HCT116 (cell line): ENCODE measurements at regions not wholly inside any gene's neighbourhood (a gene's known extent, or its start where the extent isn't known, plus 50 kb on each side); places are given as distances from the start of the nearest gene placed in this dataset.

Experiments used
- CTCF ChIP-seq, 3 experiments: fragments of 200-600 bp in 1 of 3; sonication (generic) in 1 of 3; IDR thresholded peaks in 2 of 3; conservative IDR thresholded peaks in 1 of 3; 2 replicates each; pipeline ENCODE4 v1.5.1; 2012 to 2017; ENCODE audit warnings: low read depth in 2 of 3, low read length in 2 of 3, antibody characterized with exemption in 1 of 3, borderline replicate concordance in 1 of 3, control low read depth in 1 of 3, mild to moderate bottlenecking in 1 of 3, mixed read lengths in 1 of 3, mixed run types in 1 of 3, moderate library complexity in 1 of 3; ENCODE audit not compliant: insufficient read depth in 1 of 3
- EZH2 ChIP-seq: fragments of 200-600 bp; sonication (generic); IDR thresholded peaks from 2 replicates; pipeline ENCODE4 v1.6.1; 2017; ENCODE audit warnings: antibody characterized with exemption, mixed run types
- EZH2phosphoT487 ChIP-seq: fragments of 200-600 bp; IDR thresholded peaks from 2 replicates; pipeline ENCODE4 v1.6.1; 2018; ENCODE audit warnings: antibody characterized with exemption, borderline replicate concordance
- POLR2AphosphoS5 ChIP-seq: IDR thresholded peaks from 2 replicates; pipeline ENCODE4 v1.6.1; 2011; ENCODE audit warnings: mild to moderate bottlenecking, low read depth, low read length, moderate library complexity
- SIN3A ChIP-seq: IDR thresholded peaks from 2 replicates; pipeline ENCODE4 v1.6.1; 2012; ENCODE audit warnings: low read depth
- TF ChIP-seq, protein P1 (sequence below): IDR thresholded peaks from 2 replicates; pipeline ENCODE4 v1.6.1; 2011; ENCODE audit warnings: mild to moderate bottlenecking, low read length, moderate library complexity; ENCODE audit not compliant: insufficient replicate concordance; ENCODE audit errors: extremely low read depth

- TF ChIP-seq CTCF (IDR thresholded peaks at IDR 0.05 in 2 of 3, conservative IDR thresholded peaks at IDR 0.05 in 1 of 3; ENCODE audit: borderline replicate concordance in 1 of 3, insufficient read depth in 1 of 3, low read depth in 2 of 3, low read length in 2 of 3) (no peak), EZH2 (no peak), SIN3A (no peak), POLR2AphosphoS5 (no peak), EZH2phosphoT487 (no peak)
- TF ChIP-seq, protein P1, sequence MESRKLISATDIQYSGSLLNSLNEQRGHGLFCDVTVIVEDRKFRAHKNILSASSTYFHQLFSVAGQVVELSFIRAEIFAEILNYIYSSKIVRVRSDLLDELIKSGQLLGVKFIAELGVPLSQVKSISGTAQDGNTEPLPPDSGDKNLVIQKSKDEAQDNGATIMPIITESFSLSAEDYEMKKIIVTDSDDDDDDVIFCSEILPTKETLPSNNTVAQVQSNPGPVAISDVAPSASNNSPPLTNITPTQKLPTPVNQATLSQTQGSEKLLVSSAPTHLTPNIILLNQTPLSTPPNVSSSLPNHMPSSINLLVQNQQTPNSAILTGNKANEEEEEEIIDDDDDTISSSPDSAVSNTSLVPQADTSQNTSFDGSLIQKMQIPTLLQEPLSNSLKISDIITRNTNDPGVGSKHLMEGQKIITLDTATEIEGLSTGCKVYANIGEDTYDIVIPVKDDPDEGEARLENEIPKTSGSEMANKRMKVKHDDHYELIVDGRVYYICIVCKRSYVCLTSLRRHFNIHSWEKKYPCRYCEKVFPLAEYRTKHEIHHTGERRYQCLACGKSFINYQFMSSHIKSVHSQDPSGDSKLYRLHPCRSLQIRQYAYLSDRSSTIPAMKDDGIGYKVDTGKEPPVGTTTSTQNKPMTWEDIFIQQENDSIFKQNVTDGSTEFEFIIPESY, result no peak
These were observed 115.1 kb upstream of the SHB start for GRCh38 chr9:38183994-38184568.
